ENCODE measurements at regions not wholly inside any gene's neighbourhood (a gene's known extent, or its start where the extent isn't known, plus 50 kb on each side); places are given as distances from the start of the nearest gene placed in this dataset.
A peak's percentile ranks its signal among the peaks of the same experiment; 100 is the strongest.

GRCh38 chr6:25068866-25069265 lies 133.1 kb upstream of the RIPOR2 start:
- no peak overlapping the region for H3K4me3 Mint-ChIP-seq (ENCODE audit: unreplicated experiment)
- peaks cover 43% of the 10 kb centered on the region for H3K4me1 Mint-ChIP-seq (ENCODE audit: unreplicated experiment)
- TF ChIP-seq, protein P1, sequence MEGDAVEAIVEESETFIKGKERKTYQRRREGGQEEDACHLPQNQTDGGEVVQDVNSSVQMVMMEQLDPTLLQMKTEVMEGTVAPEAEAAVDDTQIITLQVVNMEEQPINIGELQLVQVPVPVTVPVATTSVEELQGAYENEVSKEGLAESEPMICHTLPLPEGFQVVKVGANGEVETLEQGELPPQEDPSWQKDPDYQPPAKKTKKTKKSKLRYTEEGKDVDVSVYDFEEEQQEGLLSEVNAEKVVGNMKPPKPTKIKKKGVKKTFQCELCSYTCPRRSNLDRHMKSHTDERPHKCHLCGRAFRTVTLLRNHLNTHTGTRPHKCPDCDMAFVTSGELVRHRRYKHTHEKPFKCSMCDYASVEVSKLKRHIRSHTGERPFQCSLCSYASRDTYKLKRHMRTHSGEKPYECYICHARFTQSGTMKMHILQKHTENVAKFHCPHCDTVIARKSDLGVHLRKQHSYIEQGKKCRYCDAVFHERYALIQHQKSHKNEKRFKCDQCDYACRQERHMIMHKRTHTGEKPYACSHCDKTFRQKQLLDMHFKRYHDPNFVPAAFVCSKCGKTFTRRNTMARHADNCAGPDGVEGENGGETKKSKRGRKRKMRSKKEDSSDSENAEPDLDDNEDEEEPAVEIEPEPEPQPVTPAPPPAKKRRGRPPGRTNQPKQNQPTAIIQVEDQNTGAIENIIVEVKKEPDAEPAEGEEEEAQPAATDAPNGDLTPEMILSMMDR (IDR thresholded peaks at IDR 0.05) = no peak
- no peaks in the 10 kb centered on the region for H3K9me3 Mint-ChIP-seq (ENCODE audit: unreplicated experiment)
- H3K27me3 Mint-ChIP-seq (ENCODE audit: unreplicated experiment) = no peaks in the 10 kb centered on the region
- no peak for DNase-seq (ENCODE audit: extremely low spot score, unreplicated experiment)
- no peaks in the 10 kb centered on the region for H3K36me3 Mint-ChIP-seq (ENCODE audit: unreplicated experiment)
- no peak overlapping the region for H3K27ac Mint-ChIP-seq (ENCODE audit: unreplicated experiment)

- Mint-ChIP-seq H3K36me3 (ENCODE audit: unreplicated experiment) (no peaks in the 10 kb centered on the region), H3K27ac (ENCODE audit: unreplicated experiment) (peak overlapping the region; percentile 16), H3K9me3 (ENCODE audit: unreplicated experiment) (no peaks in the 10 kb centered on the region), H3K4me1 (ENCODE audit: unreplicated experiment) (peaks cover 34% of the 10 kb centered on the region), H3K4me3 (ENCODE audit: unreplicated experiment) (peak overlapping the region; percentile 29), H3K27me3 (ENCODE audit: unreplicated experiment) (no peaks in the 10 kb centered on the region)
- DNase-seq (ENCODE audit: extremely low spot score, unreplicated experiment) = peak; percentile 90
- TF ChIP-seq, protein P1 (IDR thresholded peaks at IDR 0.05) = peak; percentile 92
Measured at GRCh38 chr6:25070547-25071366, 135.0 kb upstream of the RIPOR2 start.

DNA sequence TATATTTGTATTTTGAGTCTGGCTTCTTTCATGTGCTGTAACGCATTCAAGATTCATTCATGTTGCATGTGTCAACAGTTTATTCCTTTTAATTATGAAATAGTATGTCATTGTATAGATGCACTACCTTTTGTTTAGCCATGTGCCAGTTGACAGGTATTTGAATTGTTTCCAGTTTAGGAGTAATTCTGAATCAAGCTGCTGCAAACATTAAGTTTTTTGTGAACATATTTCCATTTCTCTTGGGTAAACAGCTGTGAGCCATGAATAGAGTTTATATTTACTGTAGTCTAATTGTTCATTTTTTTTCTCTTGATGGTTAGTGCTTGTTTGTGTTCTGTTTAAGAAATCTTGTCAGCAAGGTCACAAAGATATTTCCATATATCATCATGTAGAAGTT lies 142.4 kb upstream of the RIPOR2 start:
- H3K4me3 Mint-ChIP-seq (ENCODE audit: unreplicated experiment) = no peak overlapping the region
- H3K27me3 Mint-ChIP-seq (ENCODE audit: unreplicated experiment) = no peaks in the 10 kb centered on the region
- no peaks in the 10 kb centered on the region for H3K9me3 Mint-ChIP-seq (ENCODE audit: unreplicated experiment)
- no peak overlapping the region for H3K27ac Mint-ChIP-seq (ENCODE audit: unreplicated experiment)
- DNase-seq (ENCODE audit: extremely low spot score, unreplicated experiment) = no peak
- no peaks in the 10 kb centered on the region for H3K36me3 Mint-ChIP-seq (ENCODE audit: unreplicated experiment)
- TF ChIP-seq, protein P1 (IDR thresholded peaks at IDR 0.05) = no peak
- no peaks in the 10 kb centered on the region for H3K4me1 Mint-ChIP-seq (ENCODE audit: unreplicated experiment)

DNA sequence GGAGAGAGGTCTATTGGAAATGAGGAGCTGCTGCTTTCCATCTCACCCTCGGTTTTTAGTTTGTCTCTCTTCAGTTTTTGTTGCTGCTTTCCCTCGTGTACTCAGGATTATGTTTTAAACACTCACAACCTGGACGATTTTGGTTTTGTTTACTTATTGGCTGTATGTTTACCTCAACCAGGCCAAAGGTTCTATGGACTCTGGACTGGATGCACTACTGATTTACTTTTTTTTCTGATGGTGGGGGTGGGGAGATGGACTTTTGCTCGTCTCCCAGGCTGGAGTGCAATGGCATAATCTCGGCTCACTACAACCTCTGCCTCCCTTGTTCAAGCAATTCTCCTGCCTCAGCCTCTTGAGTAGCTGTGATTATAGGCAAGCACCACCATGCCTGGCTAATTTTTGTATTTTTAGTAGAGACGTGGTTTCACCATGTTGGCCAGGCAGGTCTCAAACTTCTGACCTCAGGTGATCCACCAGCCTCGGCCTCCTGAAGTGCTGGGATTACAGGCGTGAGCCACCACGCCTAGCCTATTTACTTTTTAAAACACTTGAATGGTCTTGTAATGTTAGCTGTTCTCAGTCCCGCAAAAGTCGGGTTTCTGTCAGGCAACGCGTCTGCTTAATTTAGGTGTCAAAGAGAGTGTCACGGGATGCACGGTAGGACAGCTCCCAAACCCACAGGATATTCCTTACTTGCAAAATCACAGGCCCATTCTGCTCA lies 148.2 kb upstream of the RIPOR2 start:
- no peak for DNase-seq (ENCODE audit: extremely low spot score, unreplicated experiment)
- TF ChIP-seq, protein P1 (IDR thresholded peaks at IDR 0.05) = no peak
- no peaks in the 10 kb centered on the region for H3K27me3 Mint-ChIP-seq (ENCODE audit: unreplicated experiment)
- no peak overlapping the region for H3K27ac Mint-ChIP-seq (ENCODE audit: unreplicated experiment)
- H3K36me3 Mint-ChIP-seq (ENCODE audit: unreplicated experiment) = no peaks in the 10 kb centered on the region
- peaks cover 7% of the 10 kb centered on the region for H3K4me1 Mint-ChIP-seq (ENCODE audit: unreplicated experiment)
- H3K4me3 Mint-ChIP-seq (ENCODE audit: unreplicated experiment) = no peak overlapping the region
- no peaks in the 10 kb centered on the region for H3K9me3 Mint-ChIP-seq (ENCODE audit: unreplicated experiment)

DNA sequence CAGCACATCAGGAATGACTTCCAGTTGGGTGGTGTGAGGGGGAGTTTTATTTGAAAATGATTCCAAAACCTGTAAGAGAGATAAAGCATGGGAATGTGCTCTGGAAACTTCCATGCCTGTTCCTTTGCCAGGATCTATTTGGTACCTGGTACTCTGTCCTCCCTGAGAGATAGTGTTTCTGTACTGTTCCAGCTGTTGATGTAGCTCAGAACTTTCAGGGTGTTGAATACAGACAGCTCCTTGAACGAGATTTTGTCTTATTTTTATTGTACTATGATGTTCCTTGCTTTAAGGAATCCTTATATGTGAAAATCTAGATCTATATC lies 148.7 kb upstream of the RIPOR2 start:
- TF ChIP-seq, protein P1 (IDR thresholded peaks at IDR 0.05) = no peak
- no peak for DNase-seq (ENCODE audit: extremely low spot score, unreplicated experiment)
- Mint-ChIP-seq H3K36me3 (ENCODE audit: unreplicated experiment) (no peaks in the 10 kb centered on the region), H3K27ac (ENCODE audit: unreplicated experiment) (no peak overlapping the region), H3K9me3 (ENCODE audit: unreplicated experiment) (no peaks in the 10 kb centered on the region), H3K27me3 (ENCODE audit: unreplicated experiment) (no peaks in the 10 kb centered on the region), H3K4me1 (ENCODE audit: unreplicated experiment) (peaks cover 13% of the 10 kb centered on the region), H3K4me3 (ENCODE audit: unreplicated experiment) (no peak overlapping the region)

Data from osteocyte (in vitro differentiated cells).